OCI-LY1 (cell line): ENCODE measurements at regions not wholly inside any gene's neighbourhood (a gene's known extent, or its start where the extent isn't known, plus 50 kb on each side); places are given as distances from the start of the nearest gene placed in this dataset.

Experiments
- EZH2 ChIP-seq: fragments of 200-600 bp; sonication (generic), shearing (Covaris generic); IDR thresholded peaks from 2 replicates; pipeline ENCODE4 v1.8.0; 2017; ENCODE audit warnings: borderline replicate concordance, mixed run types, mild to moderate bottlenecking, antibody characterized with exemption, low read length, moderate library complexity, mixed read lengths
- TF ChIP-seq, protein P1 (sequence below): fragments of 200-600 bp; sonication (generic), shearing (Covaris generic); IDR thresholded peaks from 2 replicates; pipeline ENCODE4 v1.5.1; 2017; ENCODE audit warnings: mild to moderate bottlenecking, antibody characterized with exemption, low read length, moderate library complexity, mixed read lengths

DNA sequence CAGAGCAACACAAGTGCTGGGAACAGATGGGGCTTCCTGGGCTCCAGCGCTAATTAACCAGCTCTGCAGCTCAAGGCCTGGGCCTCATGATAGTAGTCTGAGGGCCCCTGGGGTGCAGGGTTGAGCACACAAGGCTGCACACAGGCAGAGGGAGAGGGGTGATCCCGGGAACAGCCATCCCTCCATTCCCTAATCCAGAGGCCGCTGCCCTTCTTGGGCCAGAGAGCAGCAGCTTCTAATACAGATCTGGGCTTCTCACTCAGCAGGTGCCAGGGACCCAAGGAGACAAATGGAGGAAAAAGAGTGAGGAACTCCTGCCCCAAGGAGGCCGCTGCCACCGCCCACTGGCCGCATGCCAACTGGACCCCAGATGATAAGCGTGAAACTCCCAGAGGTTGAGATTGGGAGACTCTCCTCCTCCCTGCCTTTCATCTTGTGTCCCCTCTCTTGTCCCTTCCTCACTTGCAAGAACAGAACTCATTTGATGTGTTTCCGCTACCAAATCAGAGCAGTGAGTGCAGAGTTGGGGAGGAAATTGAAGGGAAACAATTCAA, 58.0 kb upstream of the IFNAR2 start:
- TF ChIP-seq, protein P1, sequence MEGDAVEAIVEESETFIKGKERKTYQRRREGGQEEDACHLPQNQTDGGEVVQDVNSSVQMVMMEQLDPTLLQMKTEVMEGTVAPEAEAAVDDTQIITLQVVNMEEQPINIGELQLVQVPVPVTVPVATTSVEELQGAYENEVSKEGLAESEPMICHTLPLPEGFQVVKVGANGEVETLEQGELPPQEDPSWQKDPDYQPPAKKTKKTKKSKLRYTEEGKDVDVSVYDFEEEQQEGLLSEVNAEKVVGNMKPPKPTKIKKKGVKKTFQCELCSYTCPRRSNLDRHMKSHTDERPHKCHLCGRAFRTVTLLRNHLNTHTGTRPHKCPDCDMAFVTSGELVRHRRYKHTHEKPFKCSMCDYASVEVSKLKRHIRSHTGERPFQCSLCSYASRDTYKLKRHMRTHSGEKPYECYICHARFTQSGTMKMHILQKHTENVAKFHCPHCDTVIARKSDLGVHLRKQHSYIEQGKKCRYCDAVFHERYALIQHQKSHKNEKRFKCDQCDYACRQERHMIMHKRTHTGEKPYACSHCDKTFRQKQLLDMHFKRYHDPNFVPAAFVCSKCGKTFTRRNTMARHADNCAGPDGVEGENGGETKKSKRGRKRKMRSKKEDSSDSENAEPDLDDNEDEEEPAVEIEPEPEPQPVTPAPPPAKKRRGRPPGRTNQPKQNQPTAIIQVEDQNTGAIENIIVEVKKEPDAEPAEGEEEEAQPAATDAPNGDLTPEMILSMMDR: no peak
- no peak for TF ChIP-seq EZH2
